ENCODE measurements at regions not wholly inside any gene's neighbourhood (a gene's known extent, or its start where the extent isn't known, plus 50 kb on each side); places are given as distances from the start of the nearest gene placed in this dataset.

DNA sequence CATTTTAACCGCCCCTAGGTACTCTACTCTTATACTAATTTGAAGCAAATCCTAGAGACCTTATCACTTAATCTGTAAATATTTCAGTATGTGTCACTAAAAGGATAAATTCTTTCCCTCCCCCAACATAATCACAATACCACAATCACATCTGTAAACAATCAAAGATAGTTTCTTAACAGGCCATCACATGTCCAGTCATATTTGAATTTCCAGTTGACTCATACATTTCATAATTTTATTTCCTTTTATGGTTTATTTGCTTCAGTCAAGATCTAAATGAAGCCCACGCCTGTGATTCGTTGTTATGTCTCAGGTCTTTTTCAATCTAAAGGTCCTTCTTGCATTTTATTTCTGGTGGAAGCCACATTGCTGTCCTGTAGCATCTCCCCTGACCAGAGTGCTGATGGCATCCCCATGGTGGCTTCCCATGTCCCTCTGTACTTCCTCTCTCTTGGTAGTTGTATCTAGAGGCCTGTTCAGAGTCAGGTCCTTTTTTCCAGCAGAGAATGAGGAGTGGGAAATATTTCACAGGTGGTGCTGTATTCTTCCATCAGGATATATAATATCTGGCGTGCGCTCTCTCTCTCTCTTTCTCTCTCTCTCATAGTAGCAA, 128.6 kb upstream of the SLC22A23 start:
- no peak overlapping the region for H2AFZ ChIP-seq
- no peak for TF ChIP-seq POLR2AphosphoS5 (IDR thresholded peaks at IDR 0.05; ENCODE audit: low read depth)
- no peak for TF ChIP-seq CREB1 (CRISPR knock-in tag; IDR thresholded peaks at IDR 0.05; ENCODE audit: low read depth)
- no peak for TF ChIP-seq EZH2phosphoT487 (IDR thresholded peaks at IDR 0.05; ENCODE audit: unreplicated experiment)
- TF ChIP-seq, protein P1, sequence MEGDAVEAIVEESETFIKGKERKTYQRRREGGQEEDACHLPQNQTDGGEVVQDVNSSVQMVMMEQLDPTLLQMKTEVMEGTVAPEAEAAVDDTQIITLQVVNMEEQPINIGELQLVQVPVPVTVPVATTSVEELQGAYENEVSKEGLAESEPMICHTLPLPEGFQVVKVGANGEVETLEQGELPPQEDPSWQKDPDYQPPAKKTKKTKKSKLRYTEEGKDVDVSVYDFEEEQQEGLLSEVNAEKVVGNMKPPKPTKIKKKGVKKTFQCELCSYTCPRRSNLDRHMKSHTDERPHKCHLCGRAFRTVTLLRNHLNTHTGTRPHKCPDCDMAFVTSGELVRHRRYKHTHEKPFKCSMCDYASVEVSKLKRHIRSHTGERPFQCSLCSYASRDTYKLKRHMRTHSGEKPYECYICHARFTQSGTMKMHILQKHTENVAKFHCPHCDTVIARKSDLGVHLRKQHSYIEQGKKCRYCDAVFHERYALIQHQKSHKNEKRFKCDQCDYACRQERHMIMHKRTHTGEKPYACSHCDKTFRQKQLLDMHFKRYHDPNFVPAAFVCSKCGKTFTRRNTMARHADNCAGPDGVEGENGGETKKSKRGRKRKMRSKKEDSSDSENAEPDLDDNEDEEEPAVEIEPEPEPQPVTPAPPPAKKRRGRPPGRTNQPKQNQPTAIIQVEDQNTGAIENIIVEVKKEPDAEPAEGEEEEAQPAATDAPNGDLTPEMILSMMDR (conservative IDR thresholded peaks at IDR 0.05; ENCODE audit: low read depth in 2 of 2), result no peak
- no peak for TF ChIP-seq STAT1 (IDR thresholded peaks at IDR 0.05; ENCODE audit: unreplicated experiment)
- H3K79me2 ChIP-seq (replicated peaks; ENCODE audit: insufficient read depth), result no peaks in the 10 kb centered on the region
- Mint-ChIP-seq H3K27me3 (ENCODE audit: insufficient read depth, low read depth, poor library complexity) (peaks cover 2% of the 10 kb centered on the region), H3K4me1 (peaks cover 2% of the 10 kb centered on the region; the same call in 1 of the 3 replicates), H3K27ac (no peak overlapping the region), H3K4me3 (no peak overlapping the region), H3K9me3 (no peaks in the 10 kb centered on the region; the same call in 1 of the 3 replicates), H3K36me3 (ENCODE audit: low read depth) (no peaks in the 10 kb centered on the region)
- H3K36me3 ChIP-seq (ENCODE audit: insufficient read depth), result no peaks in the 10 kb centered on the region
- H3K27me3 ChIP-seq (ENCODE audit: insufficient read depth), result no peaks in the 10 kb centered on the region
- no peak for ATAC-seq
- H3F3A ChIP-seq (replicated peaks; ENCODE audit: low read depth), result no peaks in the 10 kb centered on the region
- H3K27ac ChIP-seq (ENCODE audit: low read depth), result no peak overlapping the region
- H3K4me1 ChIP-seq (ENCODE audit: insufficient read depth), result 0 out of 2 replicates have a peak, but pooled peaks cover under 1% of the 10 kb centered on the region
- H4K20me1 ChIP-seq (replicated peaks; ENCODE audit: insufficient read depth), result no peaks in the 10 kb centered on the region
- DNase-seq (ENCODE audit: low spot score), result no peak
- no peaks in the 10 kb centered on the region for H3K9me2 ChIP-seq (ENCODE audit: insufficient read depth)
- no peak overlapping the region for H3K4me3 ChIP-seq
- H3K4me2 ChIP-seq, result no peak overlapping the region

GRCh38 chr6:3584606-3585005, 127.8 kb upstream of the SLC22A23 start:
- Histone ChIP-seq H3K36me3 (ENCODE audit: insufficient read depth) (no peaks in the 10 kb centered on the region), H2AFZ (no peak overlapping the region), H3K4me2 (no peak overlapping the region), H3K27ac (ENCODE audit: low read depth) (no peak overlapping the region), H3F3A (replicated peaks; ENCODE audit: low read depth) (no peaks in the 10 kb centered on the region), H4K20me1 (replicated peaks; ENCODE audit: insufficient read depth) (no peaks in the 10 kb centered on the region), H3K4me3 (no peak overlapping the region), H3K9me2 (ENCODE audit: insufficient read depth) (no peaks in the 10 kb centered on the region), H3K79me2 (replicated peaks; ENCODE audit: insufficient read depth) (no peaks in the 10 kb centered on the region), H3K4me1 (ENCODE audit: insufficient read depth) (peaks cover 8% of the 10 kb centered on the region; the same call in 1 of the 2 replicates), H3K27me3 (ENCODE audit: insufficient read depth) (no peaks in the 10 kb centered on the region)
- ATAC-seq (no peak), DNase-seq (ENCODE audit: low spot score) (no peak)
- Mint-ChIP-seq H3K27ac (no peak overlapping the region), H3K27me3 (ENCODE audit: insufficient read depth, low read depth, poor library complexity) (peaks cover 3% of the 10 kb centered on the region), H3K4me3 (no peak overlapping the region), H3K36me3 (ENCODE audit: low read depth) (no peaks in the 10 kb centered on the region), H3K9me3 (no peaks in the 10 kb centered on the region; the same call in 1 of the 3 replicates), H3K4me1 (peaks cover 7% of the 10 kb centered on the region)
- TF ChIP-seq EZH2phosphoT487 (IDR thresholded peaks at IDR 0.05; ENCODE audit: unreplicated experiment), result no peak
- no peak for TF ChIP-seq ZNF331 (CRISPR knock-in tag; IDR thresholded peaks at IDR 0.05; ENCODE audit: low read depth)
- TF ChIP-seq, protein P2, sequence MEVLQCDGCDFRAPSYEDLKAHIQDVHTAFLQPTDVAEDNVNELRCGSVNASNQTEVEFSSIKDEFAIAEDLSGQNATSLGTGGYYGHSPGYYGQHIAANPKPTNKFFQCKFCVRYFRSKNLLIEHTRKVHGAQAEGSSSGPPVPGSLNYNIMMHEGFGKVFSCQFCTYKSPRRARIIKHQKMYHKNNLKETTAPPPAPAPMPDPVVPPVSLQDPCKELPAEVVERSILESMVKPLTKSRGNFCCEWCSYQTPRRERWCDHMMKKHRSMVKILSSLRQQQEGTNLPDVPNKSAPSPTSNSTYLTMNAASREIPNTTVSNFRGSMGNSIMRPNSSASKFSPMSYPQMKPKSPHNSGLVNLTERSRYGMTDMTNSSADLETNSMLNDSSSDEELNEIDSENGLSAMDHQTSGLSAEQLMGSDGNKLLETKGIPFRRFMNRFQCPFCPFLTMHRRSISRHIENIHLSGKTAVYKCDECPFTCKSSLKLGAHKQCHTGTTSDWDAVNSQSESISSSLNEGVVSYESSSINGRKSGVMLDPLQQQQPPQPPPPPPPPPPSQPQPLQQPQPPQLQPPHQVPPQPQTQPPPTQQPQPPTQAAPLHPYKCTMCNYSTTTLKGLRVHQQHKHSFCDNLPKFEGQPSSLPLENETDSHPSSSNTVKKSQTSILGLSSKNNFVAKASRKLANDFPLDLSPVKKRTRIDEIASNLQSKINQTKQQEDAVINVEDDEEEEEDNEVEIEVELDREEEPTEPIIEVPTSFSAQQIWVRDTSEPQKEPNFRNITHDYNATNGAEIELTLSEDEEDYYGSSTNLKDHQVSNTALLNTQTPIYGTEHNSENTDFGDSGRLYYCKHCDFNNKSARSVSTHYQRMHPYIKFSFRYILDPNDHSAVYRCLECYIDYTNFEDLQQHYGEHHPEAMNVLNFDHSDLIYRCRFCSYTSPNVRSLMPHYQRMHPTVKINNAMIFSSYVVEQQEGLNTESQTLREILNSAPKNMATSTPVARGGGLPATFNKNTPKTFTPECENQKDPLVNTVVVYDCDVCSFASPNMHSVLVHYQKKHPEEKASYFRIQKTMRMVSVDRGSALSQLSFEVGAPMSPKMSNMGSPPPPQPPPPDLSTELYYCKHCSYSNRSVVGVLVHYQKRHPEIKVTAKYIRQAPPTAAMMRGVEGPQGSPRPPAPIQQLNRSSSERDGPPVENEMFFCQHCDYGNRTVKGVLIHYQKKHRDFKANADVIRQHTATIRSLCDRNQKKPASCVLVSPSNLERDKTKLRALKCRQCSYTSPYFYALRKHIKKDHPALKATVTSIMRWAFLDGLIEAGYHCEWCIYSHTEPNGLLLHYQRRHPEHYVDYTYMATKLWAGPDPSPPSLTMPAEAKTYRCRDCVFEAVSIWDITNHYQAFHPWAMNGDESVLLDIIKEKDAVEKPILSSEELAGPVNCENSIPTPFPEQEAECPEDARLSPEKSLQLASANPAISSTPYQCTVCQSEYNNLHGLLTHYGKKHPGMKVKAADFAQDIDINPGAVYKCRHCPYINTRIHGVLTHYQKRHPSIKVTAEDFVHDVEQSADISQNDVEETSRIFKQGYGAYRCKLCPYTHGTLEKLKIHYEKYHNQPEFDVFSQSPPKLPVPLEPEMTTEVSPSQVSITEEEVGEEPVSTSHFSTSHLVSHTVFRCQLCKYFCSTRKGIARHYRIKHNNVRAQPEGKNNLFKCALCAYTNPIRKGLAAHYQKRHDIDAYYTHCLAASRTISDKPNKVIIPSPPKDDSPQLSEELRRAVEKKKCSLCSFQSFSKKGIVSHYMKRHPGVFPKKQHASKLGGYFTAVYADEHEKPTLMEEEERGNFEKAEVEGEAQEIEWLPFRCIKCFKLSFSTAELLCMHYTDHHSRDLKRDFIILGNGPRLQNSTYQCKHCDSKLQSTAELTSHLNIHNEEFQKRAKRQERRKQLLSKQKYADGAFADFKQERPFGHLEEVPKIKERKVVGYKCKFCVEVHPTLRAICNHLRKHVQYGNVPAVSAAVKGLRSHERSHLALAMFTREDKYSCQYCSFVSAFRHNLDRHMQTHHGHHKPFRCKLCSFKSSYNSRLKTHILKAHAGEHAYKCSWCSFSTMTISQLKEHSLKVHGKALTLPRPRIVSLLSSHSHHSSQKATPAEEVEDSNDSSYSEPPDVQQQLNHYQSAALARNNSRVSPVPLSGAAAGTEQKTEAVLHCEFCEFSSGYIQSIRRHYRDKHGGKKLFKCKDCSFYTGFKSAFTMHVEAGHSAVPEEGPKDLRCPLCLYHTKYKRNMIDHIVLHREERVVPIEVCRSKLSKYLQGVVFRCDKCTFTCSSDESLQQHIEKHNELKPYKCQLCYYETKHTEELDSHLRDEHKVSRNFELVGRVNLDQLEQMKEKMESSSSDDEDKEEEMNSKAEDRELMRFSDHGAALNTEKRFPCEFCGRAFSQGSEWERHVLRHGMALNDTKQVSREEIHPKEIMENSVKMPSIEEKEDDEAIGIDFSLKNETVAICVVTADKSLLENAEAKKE (CRISPR knock-in tag; IDR thresholded peaks at IDR 0.05), result no peak
- TF ChIP-seq JUNB (IDR thresholded peaks at IDR 0.05; ENCODE audit: unreplicated experiment), result no peak
- TF ChIP-seq REST (IDR thresholded peaks at IDR 0.05; ENCODE audit: unreplicated experiment), result no peak
- no peak for TF ChIP-seq EZH2 (IDR thresholded peaks at IDR 0.05; ENCODE audit: low read depth, unreplicated experiment)
